HCT116 (cell line): ENCODE measurements at regions not wholly inside any gene's neighbourhood (a gene's known extent, or its start where the extent isn't known, plus 50 kb on each side); places are given as distances from the start of the nearest gene placed in this dataset.

ENCODE experiments used
- ATAC-seq: fragments of 200-7000 bp; cut with Tn5 transposase; 2 replicates; pipeline ENCODE4 v1.9.1; 2020; ENCODE audit warnings: mild to moderate bottlenecking, moderate library complexity
- BruUV-seq: library from RNA; stranded (reverse); fragments of 400-500 nt; replicated peaks from 2 replicates; lab custom pipeline; 2021; lab: Mats Ljungman, UMichigan
- CTCF ChIA-PET: fragments of 300-600 bp; sonication (Branson Sonifier 250); formaldehyde crosslinking; loops from one replicate; lab custom pipeline; 2021; ENCODE audit warnings: antibody characterized with exemption; lab: Charles Lee
- POLR2A ChIA-PET: fragments of 300-600, 350-600 bp; sonication (Branson Sonifier 250); formaldehyde crosslinking; loops from one replicate; lab custom pipeline; 2021; ENCODE audit warnings: antibody characterized with exemption; lab: Charles Lee
- RAD21 ChIA-PET, 2 experiments: fragments of 300-600 bp; sonication (Branson Sonifier 250); formaldehyde crosslinking; loops; one replicate each; lab custom pipeline; 2023; ENCODE audit warnings: low total read pairs in 2 of 2; ENCODE audit not compliant: uncharacterized antibody in 2 of 2, unreplicated experiment in 2 of 2, low non-redundant PET in 1 of 2; lab: Charles Lee
- DNase-seq: peaks from one replicate; pipeline ENCODE4 v3.0.0-alpha.2; 2010; ENCODE audit warnings: low read depth, low spot score
- H2AFZ ChIP-seq: fragments of 200-600 bp; shearing (Covaris generic), sonication (generic); 2 replicates; pipeline ENCODE4 v1.6.1; 2017; ENCODE audit warnings: low read depth, mixed run types, mixed read lengths, antibody characterized with exemption, low read length; ENCODE audit not compliant: poor library complexity, severe bottlenecking
- H3K27ac ChIP-seq: 2 replicates; pipeline ENCODE4 v1.5.1; 2012; ENCODE audit warnings: low read depth, low read length
- H3K27me3 ChIP-seq: fragments of 200-600 bp; sonication (generic); 2 replicates; pipeline ENCODE4 v1.6.1; 2016; ENCODE audit warnings: mixed run types, low read length, mixed read lengths; ENCODE audit not compliant: insufficient read depth
- H3K36me3 ChIP-seq, 2 experiments: fragments of 200-500 bp in 1 of 2; fragments of 200-600 bp in 1 of 2; sonication (Bioruptor generic) in 1 of 2; sonication (generic) in 1 of 2; 2 replicates each; pipeline versions ENCODE4 v1.5.1 to v1.6.1; 2014 to 2016; ENCODE audit warnings: low read length in 2 of 2, inconsistent platforms in 1 of 2, mixed read lengths in 1 of 2, mixed run types in 1 of 2; ENCODE audit not compliant: insufficient read depth in 2 of 2, control insufficient read depth in 1 of 2
- H3K4me1 ChIP-seq, 2 experiments: fragments of 200-600 bp in 1 of 2; sonication (generic) in 1 of 2; 2 replicates each; pipeline versions ENCODE4 v1.5.1 to v1.6.1; 2012 to 2017; ENCODE audit warnings: low read length in 2 of 2, inconsistent platforms in 1 of 2, mild to moderate bottlenecking in 1 of 2, mixed read lengths in 1 of 2, mixed run types in 1 of 2, moderate library complexity in 1 of 2; ENCODE audit not compliant: insufficient read depth in 2 of 2, control insufficient read depth in 1 of 2
- H3K4me2 ChIP-seq: fragments of 200-600 bp; sonication (generic); 2 replicates; pipeline ENCODE4 v1.6.1; 2017; ENCODE audit warnings: mixed run types, low read length, mixed read lengths
- H3K4me3 ChIP-seq, 2 experiments: fragments of 200-600 bp in 1 of 2; sonication (generic) in 1 of 2; replicated peaks in 1 of 2; 2 replicates each; pipeline ENCODE4 v1.5.1; 2011 to 2016; ENCODE audit warnings: low read length in 2 of 2, control low read depth in 1 of 2, low read depth in 1 of 2, mild to moderate bottlenecking in 1 of 2, mixed read lengths in 1 of 2, mixed run types in 1 of 2
- H3K79me2 ChIP-seq: fragments of 200-600 bp; sonication (generic); 2 replicates; pipeline ENCODE4 v1.6.1; 2017; ENCODE audit warnings: mild to moderate bottlenecking, mixed run types, low read length, moderate library complexity, mixed read lengths; ENCODE audit not compliant: insufficient read depth
- H3K9ac ChIP-seq: fragments of 200-600 bp; sonication (generic); 2 replicates; pipeline ENCODE4 v1.6.1; 2016; ENCODE audit warnings: low read length, mixed read lengths
- H3K9me2 ChIP-seq: fragments of 200-600 bp; sonication (generic), shearing (Covaris generic); 2 replicates; pipeline ENCODE4 v1.6.1; 2017; ENCODE audit warnings: mixed run types, mild to moderate bottlenecking, moderate library complexity; ENCODE audit not compliant: insufficient read depth
- H3K9me3 ChIP-seq, 2 experiments: fragments of 200-500 bp in 1 of 2; fragments of 200-600 bp in 1 of 2; sonication (Bioruptor generic) in 1 of 2; sonication (generic) in 1 of 2; 2 replicates each; pipeline ENCODE4 v1.6.1; 2014 to 2017; ENCODE audit warnings: low read length in 2 of 2, mixed read lengths in 2 of 2, inconsistent platforms in 1 of 2, low read depth in 1 of 2, mild to moderate bottlenecking in 1 of 2, mixed run types in 1 of 2, moderate library complexity in 1 of 2; ENCODE audit not compliant: control insufficient read depth in 1 of 2, insufficient read depth in 1 of 2
- H4K20me1 ChIP-seq: fragments of 200-600 bp; sonication (generic), shearing (Covaris generic); 2 replicates; pipeline ENCODE4 v1.6.1; 2017; ENCODE audit warnings: mixed run types, mild to moderate bottlenecking, moderate library complexity; ENCODE audit not compliant: insufficient read depth
- CEBPB ChIP-seq: IDR thresholded peaks from 2 replicates; pipeline ENCODE4 v1.6.1; 2012; ENCODE audit warnings: low read depth
- CTCF ChIP-seq, 3 experiments: fragments of 200-600 bp in 1 of 3; sonication (generic) in 1 of 3; IDR thresholded peaks in 2 of 3; conservative IDR thresholded peaks in 1 of 3; 2 replicates each; pipeline ENCODE4 v1.5.1; 2012 to 2017; ENCODE audit warnings: low read depth in 2 of 3, low read length in 2 of 3, antibody characterized with exemption in 1 of 3, borderline replicate concordance in 1 of 3, control low read depth in 1 of 3, mild to moderate bottlenecking in 1 of 3, mixed read lengths in 1 of 3, mixed run types in 1 of 3, moderate library complexity in 1 of 3; ENCODE audit not compliant: insufficient read depth in 1 of 3
- EZH2 ChIP-seq: fragments of 200-600 bp; sonication (generic); IDR thresholded peaks from 2 replicates; pipeline ENCODE4 v1.6.1; 2017; ENCODE audit warnings: antibody characterized with exemption, mixed run types
- EZH2phosphoT487 ChIP-seq: fragments of 200-600 bp; IDR thresholded peaks from 2 replicates; pipeline ENCODE4 v1.6.1; 2018; ENCODE audit warnings: antibody characterized with exemption, borderline replicate concordance
- FOSL1 ChIP-seq: IDR thresholded peaks from 2 replicates; pipeline ENCODE4 v1.6.1; 2012; ENCODE audit warnings: low read depth
- JUND ChIP-seq: IDR thresholded peaks from 2 replicates; pipeline ENCODE4 v1.6.1; 2012
- POLR2A ChIP-seq: IDR thresholded peaks from 2 replicates; pipeline ENCODE4 v1.7.0; 2011; ENCODE audit warnings: borderline replicate concordance; ENCODE audit not compliant: insufficient read depth, insufficient read length; ENCODE audit errors: extremely low read depth
- SP1 ChIP-seq: IDR thresholded peaks from 2 replicates; pipeline ENCODE4 v1.6.1; 2012; ENCODE audit warnings: low read depth
- SRF ChIP-seq: IDR thresholded peaks from 2 replicates; pipeline ENCODE4 v1.6.1; 2012; ENCODE audit warnings: low read depth
- ZFX ChIP-seq: fragments of 450-650 bp; IDR thresholded peaks from 2 replicates; pipeline ENCODE4 v1.6.1; 2017
- ZNF274 ChIP-seq: fragments of 200-500 bp; sonication (Bioruptor generic); IDR thresholded peaks from 2 replicates; pipeline ENCODE4 v1.6.1; 2014; ENCODE audit warnings: mild to moderate bottlenecking, low read depth, low read length, inconsistent platforms
- intact Hi-C: fragments of 100-400 bp; cut with micrococcal nuclease; formaldehyde crosslinking; loops from 2 replicates; pipeline ENCODE4 v1.10.0; 2022
- TF ChIP-seq, protein P1 (sequence below): IDR thresholded peaks from 2 replicates; pipeline ENCODE4 v1.6.1; 2012; ENCODE audit warnings: low read depth
- TF ChIP-seq, protein P2 (sequence below): IDR thresholded peaks from 2 replicates; pipeline ENCODE4 v1.6.1; 2012
- TF ChIP-seq, protein P3 (sequence below): IDR thresholded peaks from 2 replicates; pipeline ENCODE4 v1.6.1; 2011; ENCODE audit warnings: mild to moderate bottlenecking, low read length, moderate library complexity; ENCODE audit not compliant: insufficient replicate concordance; ENCODE audit errors: extremely low read depth

GRCh38 chr3:148343416-148343815, 354.3 kb upstream of the AGTR1 start (continued):
- TF ChIP-seq, protein P1, sequence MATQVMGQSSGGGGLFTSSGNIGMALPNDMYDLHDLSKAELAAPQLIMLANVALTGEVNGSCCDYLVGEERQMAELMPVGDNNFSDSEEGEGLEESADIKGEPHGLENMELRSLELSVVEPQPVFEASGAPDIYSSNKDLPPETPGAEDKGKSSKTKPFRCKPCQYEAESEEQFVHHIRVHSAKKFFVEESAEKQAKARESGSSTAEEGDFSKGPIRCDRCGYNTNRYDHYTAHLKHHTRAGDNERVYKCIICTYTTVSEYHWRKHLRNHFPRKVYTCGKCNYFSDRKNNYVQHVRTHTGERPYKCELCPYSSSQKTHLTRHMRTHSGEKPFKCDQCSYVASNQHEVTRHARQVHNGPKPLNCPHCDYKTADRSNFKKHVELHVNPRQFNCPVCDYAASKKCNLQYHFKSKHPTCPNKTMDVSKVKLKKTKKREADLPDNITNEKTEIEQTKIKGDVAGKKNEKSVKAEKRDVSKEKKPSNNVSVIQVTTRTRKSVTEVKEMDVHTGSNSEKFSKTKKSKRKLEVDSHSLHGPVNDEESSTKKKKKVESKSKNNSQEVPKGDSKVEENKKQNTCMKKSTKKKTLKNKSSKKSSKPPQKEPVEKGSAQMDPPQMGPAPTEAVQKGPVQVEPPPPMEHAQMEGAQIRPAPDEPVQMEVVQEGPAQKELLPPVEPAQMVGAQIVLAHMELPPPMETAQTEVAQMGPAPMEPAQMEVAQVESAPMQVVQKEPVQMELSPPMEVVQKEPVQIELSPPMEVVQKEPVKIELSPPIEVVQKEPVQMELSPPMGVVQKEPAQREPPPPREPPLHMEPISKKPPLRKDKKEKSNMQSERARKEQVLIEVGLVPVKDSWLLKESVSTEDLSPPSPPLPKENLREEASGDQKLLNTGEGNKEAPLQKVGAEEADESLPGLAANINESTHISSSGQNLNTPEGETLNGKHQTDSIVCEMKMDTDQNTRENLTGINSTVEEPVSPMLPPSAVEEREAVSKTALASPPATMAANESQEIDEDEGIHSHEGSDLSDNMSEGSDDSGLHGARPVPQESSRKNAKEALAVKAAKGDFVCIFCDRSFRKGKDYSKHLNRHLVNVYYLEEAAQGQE: no peak
- no peak for TF ChIP-seq CEBPB
- TF ChIP-seq, protein P2, sequence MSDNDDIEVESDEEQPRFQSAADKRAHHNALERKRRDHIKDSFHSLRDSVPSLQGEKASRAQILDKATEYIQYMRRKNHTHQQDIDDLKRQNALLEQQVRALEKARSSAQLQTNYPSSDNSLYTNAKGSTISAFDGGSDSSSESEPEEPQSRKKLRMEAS: no peak

DNA sequence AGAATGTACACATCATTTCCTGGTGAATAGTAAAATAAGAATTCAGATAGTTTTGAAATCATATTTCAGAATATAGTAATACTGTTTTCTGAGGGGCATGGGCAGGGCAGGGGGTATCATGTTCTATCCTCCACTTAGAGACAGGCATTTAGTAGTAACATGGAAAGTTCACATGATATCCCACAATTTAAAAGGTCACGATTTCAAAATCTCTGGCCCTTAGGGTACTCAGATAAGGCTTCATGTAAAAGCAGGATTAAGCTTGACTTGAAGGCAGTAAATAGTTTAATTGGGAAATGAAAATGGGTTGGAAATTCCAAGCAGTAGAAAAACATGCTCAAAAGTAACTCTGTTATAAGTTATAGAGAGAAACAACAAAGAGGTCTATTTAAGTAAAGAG, 353.2 kb upstream of the AGTR1 start:
- ATAC-seq (no peak), DNase-seq (no peak)
- H3K27ac ChIP-seq: no peak overlapping the region
- no peaks in the 10 kb centered on the region for H3K36me3 ChIP-seq
- no peaks in the 10 kb centered on the region for H3K79me2 ChIP-seq
- H3K4me3 ChIP-seq: no peak overlapping the region
- no peaks in the 10 kb centered on the region for H3K9me2 ChIP-seq
- BruUV-seq: no TSS peak
- H2AFZ ChIP-seq: no peak overlapping the region
- no peak overlapping the region for H3K4me2 ChIP-seq
- ChIA-PET RAD21 (no interaction called here), CTCF (no interaction called here), POLR2A (no interaction called here)
- intact Hi-C loops: no loop called here
- no peaks in the 10 kb centered on the region for H4K20me1 ChIP-seq
- no peak overlapping the region for H3K9ac ChIP-seq
- no peaks in the 10 kb centered on the region for H3K4me1 ChIP-seq
- no peaks in the 10 kb centered on the region for H3K9me3 ChIP-seq
- H3K27me3 ChIP-seq: no peaks in the 10 kb centered on the region
- no peak for TF ChIP-seq SRF
- TF ChIP-seq ZFX: no peak
- no peak for TF ChIP-seq ZNF274
- no peak for TF ChIP-seq CTCF (IDR thresholded peaks at IDR 0.05 in 2 of 3, conservative IDR thresholded peaks at IDR 0.05 in 1 of 3; ENCODE audit: borderline replicate concordance in 1 of 3, insufficient read depth in 1 of 3, low read depth in 2 of 3, low read length in 2 of 3)
- TF ChIP-seq EZH2phosphoT487: no peak
- no peak for TF ChIP-seq EZH2
- no peak for TF ChIP-seq POLR2A
- no peak for TF ChIP-seq SP1
- TF ChIP-seq, protein P3, sequence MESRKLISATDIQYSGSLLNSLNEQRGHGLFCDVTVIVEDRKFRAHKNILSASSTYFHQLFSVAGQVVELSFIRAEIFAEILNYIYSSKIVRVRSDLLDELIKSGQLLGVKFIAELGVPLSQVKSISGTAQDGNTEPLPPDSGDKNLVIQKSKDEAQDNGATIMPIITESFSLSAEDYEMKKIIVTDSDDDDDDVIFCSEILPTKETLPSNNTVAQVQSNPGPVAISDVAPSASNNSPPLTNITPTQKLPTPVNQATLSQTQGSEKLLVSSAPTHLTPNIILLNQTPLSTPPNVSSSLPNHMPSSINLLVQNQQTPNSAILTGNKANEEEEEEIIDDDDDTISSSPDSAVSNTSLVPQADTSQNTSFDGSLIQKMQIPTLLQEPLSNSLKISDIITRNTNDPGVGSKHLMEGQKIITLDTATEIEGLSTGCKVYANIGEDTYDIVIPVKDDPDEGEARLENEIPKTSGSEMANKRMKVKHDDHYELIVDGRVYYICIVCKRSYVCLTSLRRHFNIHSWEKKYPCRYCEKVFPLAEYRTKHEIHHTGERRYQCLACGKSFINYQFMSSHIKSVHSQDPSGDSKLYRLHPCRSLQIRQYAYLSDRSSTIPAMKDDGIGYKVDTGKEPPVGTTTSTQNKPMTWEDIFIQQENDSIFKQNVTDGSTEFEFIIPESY: no peak
- no peak for TF ChIP-seq FOSL1
- no peak for TF ChIP-seq JUND
- TF ChIP-seq, protein P2: no peak
- TF ChIP-seq, protein P1: no peak
